ENCODE measurements at regions not wholly inside any gene's neighbourhood (a gene's known extent, or its start where the extent isn't known, plus 50 kb on each side); places are given as distances from the start of the nearest gene placed in this dataset.
"Not testable (repeated sequence)": the region's sequence is repeated elsewhere in the genome, so short reads cannot be mapped to it uniquely, and the experiment has no call there.

DNA sequence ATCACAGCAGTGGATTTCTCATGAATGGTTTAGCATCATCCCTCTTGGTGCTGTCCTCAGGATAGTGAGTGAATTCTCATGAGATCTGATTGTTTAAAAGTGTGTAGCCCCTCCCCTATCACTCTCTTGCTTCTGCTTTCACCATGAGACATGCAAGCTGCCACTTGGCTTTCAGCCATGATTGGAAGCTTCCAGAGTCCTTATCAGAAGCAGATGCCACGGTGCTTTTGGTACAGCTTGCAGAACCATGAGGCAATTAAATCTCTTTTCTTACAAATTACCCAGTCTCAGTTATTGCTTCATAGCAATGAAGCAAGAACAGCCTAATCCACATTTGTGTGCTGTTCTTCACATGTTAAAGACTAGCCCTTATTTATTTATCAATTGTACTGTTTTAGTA is 495.2 kb upstream of the EPHA6 start:
- DNase-seq (ENCODE audit: low spot score) (no peak), FAIRE-seq (no peak)

DNA sequence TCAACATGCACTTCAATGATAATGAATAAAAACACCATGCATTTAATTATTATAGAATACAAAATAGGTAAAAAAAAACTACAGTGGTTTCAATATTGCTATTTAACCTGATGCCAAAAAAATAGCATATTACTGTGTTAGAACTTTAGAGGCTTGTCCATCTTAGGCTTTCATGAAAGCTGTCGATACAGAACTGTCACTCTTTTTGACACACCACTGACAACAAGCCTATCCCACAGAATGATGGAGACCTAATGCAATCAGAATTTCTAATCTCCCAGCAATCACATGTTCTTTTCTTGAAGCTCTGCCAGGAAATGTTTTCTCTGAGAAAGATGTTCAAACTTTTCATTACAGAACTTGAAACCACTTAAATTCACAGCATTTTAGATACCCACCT is 490.3 kb upstream of the EPHA6 start:
- FAIRE-seq (no peak), DNase-seq (ENCODE audit: low spot score) (no peak)

DNA sequence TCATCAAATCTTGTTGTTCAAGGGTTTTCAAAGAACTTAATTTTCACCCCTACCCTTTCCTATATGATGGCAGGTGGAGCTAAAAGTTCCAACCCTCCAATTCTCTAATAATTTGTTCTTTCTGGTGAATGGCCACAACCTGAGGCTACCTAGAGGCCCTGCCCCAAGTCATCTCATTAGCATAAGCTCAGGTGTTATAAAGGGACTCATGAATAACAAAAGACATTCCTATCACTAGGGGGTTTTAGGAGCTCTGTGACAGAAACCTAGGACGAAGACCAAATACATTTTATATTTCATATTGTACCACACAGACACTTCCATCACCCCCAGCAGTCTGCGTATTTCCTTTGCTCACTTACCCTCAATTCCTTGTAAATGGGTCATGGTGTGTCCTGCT is 483.6 kb upstream of the EPHA6 start:
- FAIRE-seq = no peak

DNA sequence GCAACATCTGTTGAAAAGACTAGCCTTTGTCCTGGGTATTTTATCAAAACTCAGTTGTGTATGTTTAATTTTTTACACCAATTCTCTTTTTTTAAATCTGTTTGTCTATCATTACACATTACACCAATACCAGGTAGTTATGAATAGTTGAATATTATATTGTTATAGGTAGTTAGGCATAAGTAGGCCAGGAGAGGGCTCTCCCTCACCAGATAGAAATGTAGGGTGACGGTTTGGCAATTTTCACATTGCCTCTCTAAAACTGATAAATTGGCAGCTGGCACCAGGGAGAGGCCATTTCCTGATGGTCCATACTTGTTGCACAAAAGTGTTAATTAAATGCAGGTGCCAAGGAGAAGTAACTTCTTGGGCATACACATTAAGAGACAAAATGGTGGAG is 483.1 kb upstream of the EPHA6 start:
- FAIRE-seq = no peak
- no peak for DNase-seq (ENCODE audit: low spot score)

More for the DNA sequence above, 483.6 kb upstream of the EPHA6 start:
- no peak for DNase-seq (ENCODE audit: low spot score)

GRCh38 chr3:96334779-96335178 is 479.6 kb upstream of the EPHA6 start:
- FAIRE-seq (no peak), DNase-seq (ENCODE audit: low spot score) (no peak)

- DNase-seq (ENCODE audit: low spot score) (no peak), FAIRE-seq (no peak)
Observed at GRCh38 chr3:96347289-96347688, 467.1 kb upstream of the EPHA6 start.

DNA sequence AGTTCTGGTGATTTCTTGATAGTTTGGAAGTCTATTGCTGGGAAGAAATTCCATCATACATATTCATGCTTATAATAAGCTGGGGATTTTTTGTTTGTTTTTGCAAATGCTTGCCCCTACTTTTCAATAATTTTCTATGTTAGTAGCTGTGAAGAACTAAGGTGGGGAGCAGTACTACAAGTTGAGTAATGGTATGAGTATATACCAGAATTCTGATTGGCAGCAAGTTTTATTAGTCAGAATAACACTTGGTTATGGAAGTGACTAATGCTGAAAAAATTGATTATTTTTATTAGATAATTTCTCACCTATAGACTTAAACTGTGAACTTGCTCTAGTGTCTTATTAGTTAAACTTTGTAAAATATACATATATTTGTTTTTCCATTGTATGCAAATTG is 462.8 kb upstream of the EPHA6 start:
- not testable (repeated sequence) for DNase-seq (ENCODE audit: low spot score); FAIRE-seq

DNA sequence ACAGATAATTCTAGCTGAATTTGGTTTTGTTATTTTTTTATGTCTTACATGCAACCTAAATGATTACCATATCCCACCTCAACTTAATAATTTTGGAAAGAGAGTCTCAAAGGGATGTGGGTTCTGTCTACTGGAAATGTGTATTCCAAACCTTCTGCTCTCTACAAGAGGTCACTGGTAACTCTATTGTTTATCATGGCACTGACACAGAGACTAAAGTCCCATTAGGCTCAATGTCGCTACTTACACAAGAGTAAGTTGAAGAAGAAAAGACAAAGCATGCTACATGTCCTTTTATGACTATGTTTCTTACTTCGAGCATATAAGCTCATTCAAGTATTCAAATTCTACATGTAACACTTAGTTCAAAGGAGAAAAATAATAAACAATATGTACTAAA is 460.3 kb upstream of the EPHA6 start:
- no peak for DNase-seq (ENCODE audit: low spot score)
- no peak for FAIRE-seq

GRCh38 chr3:96354742-96355141 is 459.7 kb upstream of the EPHA6 start:
- DNase-seq (ENCODE audit: low spot score) (peak; percentile 17), FAIRE-seq (no peak)

GRCh38 chr3:96361241-96361640 is 453.2 kb upstream of the EPHA6 start:
- no peak for DNase-seq (ENCODE audit: low spot score)
- FAIRE-seq = no peak

DNA sequence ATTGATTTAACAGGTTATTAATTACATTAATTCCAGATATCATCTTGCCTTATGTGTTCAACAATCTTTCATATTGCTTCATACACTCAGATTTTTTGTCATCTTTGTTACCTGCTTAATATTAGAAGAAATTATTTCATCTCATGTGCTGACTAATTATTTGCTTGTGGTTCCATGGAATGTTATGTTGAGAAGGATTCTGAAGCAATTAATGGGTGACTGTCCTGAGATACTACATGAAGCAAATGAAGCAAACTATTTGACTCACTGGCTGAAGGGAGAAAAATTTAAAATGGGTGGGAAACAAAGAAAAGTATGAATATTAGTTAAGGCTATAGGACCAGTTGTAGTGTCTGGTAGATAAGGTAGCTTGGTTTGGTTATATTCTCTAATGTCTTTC is 443.8 kb upstream of the EPHA6 start:
- FAIRE-seq (no peak), DNase-seq (ENCODE audit: low spot score) (no peak)

GRCh38 chr3:96410006-96410730 is 404.2 kb upstream of the EPHA6 start:
- FAIRE-seq = peak; percentile 42

DNA sequence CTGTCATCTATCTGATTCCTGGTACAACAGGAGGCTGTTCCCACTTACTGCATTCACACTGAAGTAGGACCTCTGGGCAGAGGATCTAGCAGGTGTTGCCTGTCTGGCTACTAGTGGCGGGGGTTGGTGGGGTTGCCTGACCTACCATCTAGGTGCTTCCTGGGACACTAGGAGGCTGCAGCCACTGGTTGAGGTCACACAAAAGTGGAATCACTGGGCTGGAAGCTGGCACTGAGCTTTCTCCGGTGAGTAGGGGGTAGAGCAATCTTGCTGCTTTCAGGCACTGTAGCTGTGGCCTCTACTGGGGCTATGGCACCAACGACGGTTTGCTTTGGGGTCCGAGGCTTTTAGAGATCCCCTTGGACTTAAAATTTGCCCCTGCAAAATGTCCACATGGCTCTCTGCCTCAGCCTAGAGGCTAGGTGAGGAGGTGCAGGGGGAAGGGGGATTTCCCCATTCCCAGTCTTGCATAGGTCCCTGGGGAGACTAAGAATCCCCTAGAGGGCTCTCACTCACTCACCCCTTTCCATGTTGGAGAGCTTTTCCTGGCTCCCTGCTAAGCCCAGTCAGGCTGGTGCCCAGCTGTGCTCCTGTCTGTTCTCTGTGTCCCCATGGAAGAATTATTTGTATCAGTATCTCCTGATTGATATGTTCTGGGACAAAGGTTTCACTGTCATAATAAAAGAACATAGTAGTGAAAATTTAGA is 397.7 kb upstream of the EPHA6 start:
- FAIRE-seq = no peak
- no peak for DNase-seq (ENCODE audit: low spot score)

More at GRCh38 chr3:96410006-96410730, 404.2 kb upstream of the EPHA6 start:
- DNase-seq (ENCODE audit: low spot score) = no peak

- no peak for FAIRE-seq
Observed at GRCh38 chr3:96428097-96428496, 386.3 kb upstream of the EPHA6 start.

DNA sequence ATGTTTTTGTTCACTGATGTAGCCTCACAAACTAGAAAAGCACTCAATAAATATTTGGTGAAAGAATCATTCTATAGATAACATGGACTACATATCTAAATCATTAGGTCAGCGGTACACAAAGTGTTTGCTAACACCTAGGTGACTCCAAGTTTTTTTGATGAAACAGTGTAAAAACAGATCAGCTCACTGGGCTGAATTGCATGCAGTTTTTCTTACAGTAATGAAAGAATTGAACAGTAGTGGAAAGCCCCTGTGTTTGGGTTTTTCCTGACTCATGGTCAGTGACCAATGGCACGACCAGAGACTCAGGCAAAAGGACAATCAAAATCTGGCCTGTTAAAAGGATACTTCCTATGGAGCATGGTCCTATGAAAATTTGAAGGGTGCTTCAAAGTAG is 384.3 kb upstream of the EPHA6 start:
- DNase-seq (ENCODE audit: low spot score) (no peak), FAIRE-seq (no peak)

More at GRCh38 chr3:96428097-96428496, 386.3 kb upstream of the EPHA6 start:
- DNase-seq (ENCODE audit: low spot score) = no peak

GRCh38 chr3:96434651-96435050 is 379.7 kb upstream of the EPHA6 start:
- no peak for FAIRE-seq
- no peak for DNase-seq (ENCODE audit: low spot score)

DNA sequence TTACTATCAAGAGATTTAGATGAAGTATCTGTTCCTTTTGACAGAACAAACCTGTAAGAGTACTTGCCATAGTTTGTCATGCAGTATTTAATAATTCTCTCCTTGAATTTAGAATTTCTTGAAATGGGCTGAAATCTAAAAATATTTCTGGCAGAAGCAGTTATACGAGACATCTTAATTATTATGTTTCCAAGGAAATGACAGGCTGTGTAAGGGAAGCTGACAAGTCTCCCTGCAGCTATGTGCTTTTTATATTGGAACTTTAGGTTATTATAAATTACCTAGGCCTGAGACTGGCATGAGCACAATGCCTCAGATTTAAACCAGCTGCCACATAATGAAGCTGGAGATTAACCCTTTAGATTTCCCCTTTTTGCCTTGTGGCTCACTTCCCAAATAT is 365.0 kb upstream of the EPHA6 start:
- DNase-seq (ENCODE audit: low spot score) (no peak), FAIRE-seq (no peak)

- FAIRE-seq (no peak), DNase-seq (ENCODE audit: low spot score) (no peak)
Observed at GRCh38 chr3:96449803-96450202, 364.6 kb upstream of the EPHA6 start.

GRCh38 chr3:96450699-96451098 is 363.7 kb upstream of the EPHA6 start:
- no peak for FAIRE-seq

DNA sequence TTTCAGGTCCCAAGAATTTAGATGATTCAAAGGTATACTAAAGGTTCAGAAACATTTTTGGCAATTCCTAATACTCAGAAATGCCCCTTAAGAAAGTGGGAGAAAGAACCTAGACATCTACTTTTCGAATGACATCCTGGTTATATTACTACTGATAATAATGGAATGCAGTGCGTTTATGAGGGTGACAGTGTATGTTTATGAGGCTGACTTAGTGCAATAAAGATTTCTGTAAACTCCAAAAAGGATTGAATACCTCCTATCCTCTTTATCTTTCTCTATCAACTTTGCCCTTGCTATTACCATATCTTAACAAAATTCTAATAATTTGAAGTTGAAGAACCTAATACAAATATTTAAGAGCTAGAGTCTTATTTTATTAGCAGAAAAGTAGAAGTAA is 348.9 kb upstream of the EPHA6 start:
- no peak for DNase-seq (ENCODE audit: low spot score)
- no peak for FAIRE-seq

More at GRCh38 chr3:96450699-96451098, 363.7 kb upstream of the EPHA6 start:
- DNase-seq (ENCODE audit: low spot score) = no peak

- FAIRE-seq = no peak
- no peak for DNase-seq (ENCODE audit: low spot score)
Observed at GRCh38 chr3:96466441-96466840, 348.0 kb upstream of the EPHA6 start.

GRCh38 chr3:96467639-96468038 is 346.8 kb upstream of the EPHA6 start:
- FAIRE-seq = no peak
- no peak for DNase-seq (ENCODE audit: low spot score)

GRCh38 chr3:96478496-96478895 is 335.9 kb upstream of the EPHA6 start:
- DNase-seq (ENCODE audit: low spot score) (peak; percentile 13), FAIRE-seq (no peak)
